GM10266 (cell line): ENCODE measurements at regions not wholly inside any gene's neighbourhood (a gene's known extent, or its start where the extent isn't known, plus 50 kb on each side); places are given as distances from the start of the nearest gene placed in this dataset.

ENCODE experiments used
- DNase-seq: peaks from one replicate; pipeline ENCODE4 v3.0.0; 2012; ENCODE audit errors: extremely low spot score
- CTCF ChIP-seq: IDR thresholded peaks from 2 replicates; pipeline ENCODE4 v1.5.1; 2012; ENCODE audit warnings: mild to moderate bottlenecking, low read depth; ENCODE audit not compliant: control insufficient read depth, insufficient read depth; ENCODE audit errors: missing control alignments

- no peak for TF ChIP-seq CTCF
Measured at GRCh38 chr13:50419331-50419865, 404.2 kb downstream of the KCNRG start.

GRCh38 chr13:50419896-50420295 is 404.7 kb downstream of the KCNRG start:
- DNase-seq: no peak
- TF ChIP-seq CTCF: no peak

More at GRCh38 chr13:50419331-50419865, 404.2 kb downstream of the KCNRG start:
- DNase-seq: no peak

- TF ChIP-seq CTCF: no peak
- no peak for DNase-seq
Measured at GRCh38 chr13:50420718-50421472, 405.7 kb downstream of the KCNRG start.

GRCh38 chr13:50421473-50422130 is 406.4 kb downstream of the KCNRG start:
- DNase-seq: no peak
- TF ChIP-seq CTCF: no peak

GRCh38 chr13:50422181-50423148 is 407.2 kb downstream of the KCNRG start:
- no peak for TF ChIP-seq CTCF
- DNase-seq: no peak

- no peak for DNase-seq
- no peak for TF ChIP-seq CTCF
Measured at GRCh38 chr13:50424993-50425392, 409.7 kb downstream of the KCNRG start.
